EL (cell line): ENCODE measurements at regions not wholly inside any gene's neighbourhood (a gene's known extent, or its start where the extent isn't known, plus 50 kb on each side); places are given as distances from the start of the nearest gene placed in this dataset.
"Not testable (repeated sequence)": the region's sequence is repeated elsewhere in the genome, so short reads cannot be mapped to it uniquely, and the experiment has no call there.

Source experiments
- DNase-seq: peaks from one replicate; pipeline ENCODE4 v3.0.0-alpha.2; 2016

DNA sequence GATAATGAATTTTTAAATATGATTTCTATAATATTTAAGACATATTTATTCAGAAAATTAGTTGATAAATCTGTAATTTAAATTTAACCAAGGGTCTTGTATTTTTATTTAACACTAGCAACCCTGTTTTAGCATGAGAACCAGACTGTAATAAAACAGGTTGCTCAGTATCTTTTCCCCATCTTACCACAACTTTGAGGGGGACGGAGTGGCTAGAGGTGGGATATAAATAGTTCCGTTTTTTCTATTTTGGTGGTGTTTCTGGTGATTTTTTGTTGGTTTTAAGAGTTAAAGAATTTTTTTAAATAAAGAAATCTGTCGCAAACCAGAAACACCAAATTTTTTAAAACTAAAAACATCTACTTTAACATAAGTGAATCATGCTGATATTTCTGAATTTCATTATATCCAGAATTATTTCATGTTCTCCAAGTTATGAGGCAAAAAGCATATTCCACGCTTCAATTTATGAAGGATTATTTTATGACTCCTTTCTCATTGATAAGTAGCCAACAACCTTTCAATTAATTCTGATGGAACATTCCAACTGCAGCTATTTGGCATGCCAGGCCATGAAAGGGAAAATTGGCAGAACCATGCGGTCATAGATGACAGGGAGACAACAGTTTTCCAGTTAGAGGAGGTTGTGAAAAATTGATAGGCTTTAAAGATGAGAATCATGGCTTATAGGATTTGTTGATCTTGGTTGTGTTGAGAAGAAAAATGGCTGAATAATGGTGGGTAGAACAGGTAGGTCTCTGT, 151.9 kb upstream of the CARMIL1 start:
- DNase-seq: no peak

DNA sequence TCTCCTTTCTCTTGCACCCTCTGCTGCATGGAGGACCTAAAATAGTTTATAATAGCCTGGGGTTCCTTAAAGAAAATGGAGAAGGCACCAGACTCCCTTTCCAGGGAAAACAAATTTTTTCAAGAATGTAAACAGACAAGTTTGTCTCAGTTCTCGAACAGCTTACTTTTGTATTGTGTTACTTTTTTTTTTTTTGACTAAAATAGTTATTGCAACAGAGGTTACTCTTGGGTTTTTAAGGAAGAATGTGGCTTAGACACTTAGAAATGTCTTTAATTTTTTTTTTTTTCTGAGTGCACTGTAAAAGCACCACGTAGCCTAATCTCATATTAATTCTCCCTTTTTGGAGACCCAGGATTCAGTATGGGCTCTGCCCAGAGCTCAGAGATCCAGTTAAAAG, 148.7 kb upstream of the CARMIL1 start:
- no peak for DNase-seq

DNA sequence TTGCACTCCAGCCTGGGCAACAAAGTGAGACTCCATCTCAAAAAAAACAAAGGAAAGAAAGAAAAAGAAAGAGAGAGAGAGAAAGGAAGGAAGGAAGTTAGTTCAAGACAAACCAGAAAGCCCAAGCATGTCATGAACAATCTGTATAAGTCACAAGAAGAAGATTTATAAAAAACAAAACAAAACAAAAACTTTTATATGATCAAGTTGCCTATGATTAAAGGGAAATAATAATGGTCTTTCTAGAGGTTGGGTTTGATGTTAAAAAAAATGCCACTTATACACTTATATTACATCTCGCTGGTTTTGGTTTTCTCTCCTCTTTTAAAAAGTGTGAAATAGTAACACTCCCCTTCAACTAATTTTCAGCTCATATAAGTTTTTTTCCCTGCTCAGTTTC, 146.2 kb upstream of the CARMIL1 start:
- DNase-seq: no peak

DNA sequence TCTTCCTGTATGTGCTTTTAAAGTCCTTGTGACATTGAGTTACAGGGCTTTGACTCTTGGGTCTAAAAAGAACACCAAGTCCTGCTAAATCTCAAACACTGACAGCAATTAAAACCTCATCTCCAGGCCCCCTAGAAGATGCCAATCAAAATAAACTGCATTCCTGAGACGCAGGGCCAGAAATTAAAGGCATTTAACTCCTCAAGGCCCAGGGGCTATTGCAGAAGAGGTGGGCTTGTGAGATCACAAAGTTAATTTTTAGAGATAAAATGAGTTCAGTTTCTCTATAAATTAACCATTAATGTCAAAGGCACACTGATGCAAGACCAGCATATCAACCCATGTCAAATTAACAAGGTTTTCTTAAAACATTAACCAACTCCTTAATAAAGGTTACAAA, 145.6 kb upstream of the CARMIL1 start:
- no peak for DNase-seq

DNA sequence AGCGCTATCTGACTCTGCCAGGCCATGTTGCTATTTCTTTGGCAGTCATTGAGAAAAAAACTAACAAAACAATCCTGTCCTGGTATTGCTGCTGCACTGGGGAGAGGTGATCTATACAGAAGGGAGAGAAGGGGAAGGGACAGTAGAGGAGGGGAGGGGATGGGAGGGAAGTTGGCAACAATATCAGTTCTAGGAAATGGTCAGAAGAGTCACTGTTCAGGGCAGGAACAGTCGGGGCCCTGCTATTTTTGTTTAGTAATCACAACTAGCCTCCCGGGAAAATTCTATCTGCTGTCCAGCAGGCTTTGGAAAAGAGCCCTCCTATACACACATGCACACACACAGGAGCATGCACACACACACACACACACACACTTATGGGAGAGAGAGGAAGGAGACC, 142.3 kb upstream of the CARMIL1 start:
- DNase-seq: no peak

DNA sequence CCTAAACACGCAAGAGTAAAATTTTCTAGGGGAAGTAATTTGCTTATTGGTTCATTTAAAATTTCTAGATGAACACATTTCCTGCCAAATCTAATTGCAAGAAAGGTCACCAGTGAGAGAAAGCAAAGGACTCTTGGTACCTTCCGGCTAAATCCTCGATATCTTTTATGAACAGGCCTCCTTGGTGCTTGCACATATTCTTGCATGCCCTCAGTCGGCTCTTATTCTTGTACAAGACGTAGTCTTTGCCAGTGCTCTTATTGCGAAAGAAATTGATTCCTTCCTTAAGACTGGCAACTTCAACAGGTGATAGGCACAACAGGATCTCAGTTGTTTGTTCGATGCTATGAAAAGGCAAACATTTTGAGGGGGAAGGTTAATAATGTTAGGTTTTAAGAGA, 141.7 kb upstream of the CARMIL1 start:
- DNase-seq: no peak

DNA sequence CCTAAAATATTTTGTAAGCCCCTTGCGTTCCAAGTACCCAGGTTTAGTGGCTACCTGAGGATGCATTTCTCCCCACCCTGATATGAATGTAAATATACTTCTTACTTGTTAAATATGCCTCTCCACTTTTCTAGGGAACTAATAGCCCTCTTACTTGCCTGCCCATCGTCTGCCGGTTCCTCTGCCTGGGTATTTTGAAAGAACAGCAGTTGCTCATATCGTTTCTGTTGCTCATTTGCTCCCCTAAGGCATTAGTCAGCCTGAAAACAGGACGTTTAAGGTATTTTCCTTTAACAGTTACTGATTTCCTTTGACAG, 141.3 kb upstream of the CARMIL1 start:
- no peak for DNase-seq

DNA sequence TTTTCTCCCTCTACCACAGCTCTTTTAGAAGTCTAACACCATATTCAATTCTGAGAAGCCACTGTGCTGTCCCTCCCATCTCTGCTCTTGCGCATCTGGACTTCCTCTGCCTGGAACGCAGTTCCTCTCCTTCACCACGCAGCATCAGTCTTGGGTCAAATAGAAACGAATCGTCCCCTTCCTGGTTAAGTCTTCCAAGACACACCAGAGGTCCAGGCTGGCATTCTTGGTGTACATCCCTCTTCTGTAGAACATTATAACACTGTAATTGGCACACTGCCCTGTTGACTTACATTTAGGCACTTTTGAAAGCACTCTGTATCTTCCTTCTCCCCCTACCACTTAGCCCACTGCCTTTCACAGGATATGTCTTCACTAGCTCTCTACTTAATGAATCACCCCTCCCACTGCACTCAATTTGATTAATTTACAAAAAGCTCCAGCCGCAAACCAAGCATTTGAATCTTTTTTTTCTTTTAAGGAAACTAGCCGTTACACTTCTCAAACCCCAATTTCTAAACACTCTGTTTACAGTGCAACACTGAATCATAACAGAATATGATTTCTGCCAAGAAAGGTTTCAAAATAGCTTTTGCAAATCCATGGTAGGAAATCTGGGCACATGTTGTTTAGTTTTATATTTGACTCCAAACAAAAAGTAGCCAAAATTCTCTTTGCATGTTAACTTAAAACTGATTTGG, 140.8 kb upstream of the CARMIL1 start:
- peak; percentile 86 for DNase-seq

DNA sequence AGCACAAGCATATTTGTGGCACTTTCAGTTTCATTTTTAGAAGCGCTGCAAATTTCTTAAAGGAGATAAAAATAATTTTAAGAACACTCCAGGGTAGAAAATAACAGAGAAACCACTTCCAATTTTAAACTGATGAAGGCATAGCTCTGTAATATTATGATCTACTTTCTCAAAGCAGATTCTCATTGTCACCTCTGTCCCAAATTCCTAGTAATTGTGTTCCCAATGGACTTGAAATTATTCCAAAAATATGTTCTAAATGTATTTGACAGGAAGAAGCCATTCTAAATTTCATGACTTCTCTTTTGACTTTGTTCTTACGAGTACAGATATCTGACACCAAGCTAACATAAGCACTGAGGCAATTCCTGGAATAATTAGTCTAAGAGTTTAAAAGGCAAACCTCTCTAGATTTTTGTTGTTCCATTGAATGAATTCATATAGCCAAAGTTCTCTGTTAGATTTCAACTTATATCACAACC, 140.2 kb upstream of the CARMIL1 start:
- DNase-seq: peak; percentile 5

DNA sequence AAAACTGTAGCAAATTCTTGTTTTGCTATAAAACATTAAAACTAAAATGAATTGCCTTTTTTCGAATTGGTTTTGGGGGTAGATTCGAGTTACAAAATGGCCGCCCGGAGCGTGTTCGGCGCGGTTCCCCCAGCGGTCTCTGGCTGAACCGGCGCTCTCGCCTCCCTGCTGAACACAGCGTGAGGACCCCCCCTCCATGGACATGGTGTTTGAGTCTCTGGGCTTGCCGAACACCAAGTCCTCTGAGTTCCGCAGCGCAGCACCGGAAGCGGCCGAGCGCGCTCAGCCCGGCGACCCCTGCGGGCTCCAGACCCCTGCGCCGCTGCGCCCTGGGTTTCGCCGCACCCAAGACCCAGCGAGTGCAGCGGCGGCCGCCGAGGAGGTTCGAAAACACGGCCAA, 139.6 kb upstream of the CARMIL1 start:
- DNase-seq: not testable (repeated sequence)

DNA sequence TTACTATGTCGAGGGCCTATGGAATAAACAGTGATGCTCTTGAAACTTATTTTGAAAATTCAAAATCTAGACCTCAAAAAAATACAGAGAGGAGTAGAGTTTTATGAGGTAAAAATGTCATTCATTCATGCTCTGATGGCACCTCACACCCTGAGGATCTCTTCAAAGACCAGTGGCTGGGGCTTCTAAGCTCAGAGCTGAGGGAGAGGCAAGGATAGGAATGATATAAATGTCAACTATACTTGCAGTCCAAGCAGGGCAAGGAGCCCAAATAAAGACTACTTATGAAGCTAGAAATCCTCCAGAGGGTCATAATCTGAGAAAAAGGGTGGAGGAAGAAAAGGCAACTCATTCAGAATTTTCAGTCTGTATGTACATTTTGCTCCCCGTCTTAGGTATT, 136.7 kb upstream of the CARMIL1 start:
- DNase-seq: no peak

DNA sequence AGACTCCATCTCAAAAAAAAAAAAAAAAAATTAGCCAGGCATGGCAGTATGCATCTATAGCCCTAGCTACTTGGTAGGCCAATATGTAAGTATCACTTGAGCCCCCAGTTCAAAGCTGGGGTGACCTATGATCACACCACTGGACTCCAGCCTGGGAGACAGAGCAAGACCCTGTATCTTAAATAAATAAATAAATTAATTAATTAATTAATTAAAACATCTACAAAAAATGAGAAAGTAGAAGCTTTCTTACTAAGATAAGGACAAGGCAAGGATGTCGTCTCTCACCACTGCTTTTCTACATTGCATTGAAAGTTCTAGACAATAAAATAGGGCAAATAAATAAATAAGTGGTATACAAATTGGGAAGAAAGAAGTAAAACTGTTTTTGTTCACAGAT, 134.3 kb upstream of the CARMIL1 start:
- no peak for DNase-seq

DNA sequence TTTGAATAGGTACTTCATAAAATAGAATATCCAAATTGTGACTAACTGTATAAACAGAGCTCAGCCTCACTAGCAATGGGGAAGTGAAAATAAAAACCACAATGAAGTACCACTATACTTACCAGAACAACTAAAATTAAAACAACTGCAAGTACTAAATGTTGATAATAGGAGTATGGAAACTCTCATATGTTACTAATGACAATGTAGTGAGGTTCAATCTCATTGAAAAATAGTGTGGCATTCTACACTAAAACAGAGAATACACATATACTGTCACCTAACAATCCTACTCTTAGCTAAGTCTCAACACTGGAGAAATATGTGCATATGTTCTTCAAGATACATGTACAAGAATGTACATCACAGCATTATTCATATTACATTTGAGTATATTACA, 132.0 kb upstream of the CARMIL1 start:
- no peak for DNase-seq

DNA sequence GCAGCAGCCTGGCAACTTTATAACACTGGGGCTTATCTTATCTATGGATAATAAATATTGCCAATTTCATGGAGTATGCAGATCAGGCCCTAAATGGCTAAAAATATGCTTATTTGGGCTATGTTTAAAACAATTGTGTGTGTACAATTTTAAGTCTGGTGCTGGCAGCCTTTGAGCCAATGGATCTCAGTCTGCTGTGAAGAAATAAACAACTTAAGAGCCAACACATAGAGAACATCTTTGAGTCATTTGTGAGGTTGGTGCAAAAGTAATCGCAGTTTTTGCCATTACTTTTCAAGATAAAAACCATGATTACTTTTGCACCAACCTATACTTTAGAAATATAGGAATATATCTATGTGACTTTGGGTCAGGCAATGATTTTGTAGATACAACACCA, 129.1 kb upstream of the CARMIL1 start:
- no peak for DNase-seq

DNA sequence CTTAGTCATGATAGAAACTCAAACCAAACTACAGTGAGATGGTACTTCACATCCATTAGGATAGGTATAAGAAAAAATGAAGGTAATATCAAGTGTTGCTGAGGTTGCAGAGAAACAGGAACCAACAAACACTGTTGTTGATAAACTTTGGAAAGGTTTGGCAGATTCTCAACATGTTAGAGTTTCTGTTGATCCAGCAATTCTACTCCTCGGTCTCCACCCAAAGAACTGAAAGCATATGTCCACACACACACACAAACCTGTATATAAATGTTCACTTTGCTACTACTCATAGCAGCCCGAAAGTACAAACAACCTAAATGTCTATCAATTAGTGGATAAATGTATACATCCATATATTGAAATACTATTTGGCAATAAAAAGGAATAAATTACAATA, 128.3 kb upstream of the CARMIL1 start:
- DNase-seq: no peak

DNA sequence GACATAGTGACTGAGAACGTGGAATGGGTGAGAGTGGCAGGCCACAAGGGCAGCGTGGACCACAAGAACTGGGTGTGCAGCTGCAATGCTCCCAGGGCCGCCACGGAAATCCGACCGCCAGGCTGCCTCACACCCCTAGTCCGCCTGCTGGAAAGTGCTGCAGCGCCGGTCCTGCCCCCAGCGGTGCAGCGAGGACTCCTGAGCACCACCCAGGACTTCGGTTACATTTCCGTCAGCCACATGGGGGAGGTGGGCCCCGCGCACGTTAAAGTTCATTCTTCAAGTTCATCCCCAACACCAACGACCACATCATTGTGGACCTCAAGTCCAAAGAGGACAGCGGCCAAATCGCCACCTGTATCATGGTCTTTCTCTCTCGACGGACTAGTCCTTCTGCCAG, 126.1 kb upstream of the CARMIL1 start:
- DNase-seq: no peak

DNA sequence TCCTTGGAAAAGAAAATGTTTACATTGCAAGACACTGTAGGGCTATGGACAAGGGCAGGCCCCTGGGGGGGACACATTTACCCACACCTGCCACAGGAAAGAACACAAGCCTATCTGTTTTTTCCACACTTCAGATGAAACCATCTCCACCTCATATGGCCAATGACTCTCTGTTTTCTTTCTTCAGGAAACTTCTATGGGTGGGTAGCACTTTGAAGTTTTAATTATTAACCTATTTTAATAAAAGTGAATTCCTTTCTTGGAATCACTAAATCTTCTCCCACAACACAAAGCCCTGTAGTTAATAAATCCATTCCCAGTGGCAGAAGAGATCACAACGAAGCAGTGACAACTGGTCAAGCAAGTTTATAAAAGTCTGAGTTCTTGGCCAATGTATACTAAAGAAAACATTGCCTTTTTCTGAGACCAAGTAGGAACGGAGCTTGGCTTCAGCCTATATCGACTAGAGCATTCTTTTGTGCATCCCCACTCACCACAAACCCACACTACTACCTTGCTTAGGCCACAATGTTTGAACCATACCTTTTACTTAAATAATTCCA, 125.1 kb upstream of the CARMIL1 start:
- DNase-seq: no peak

DNA sequence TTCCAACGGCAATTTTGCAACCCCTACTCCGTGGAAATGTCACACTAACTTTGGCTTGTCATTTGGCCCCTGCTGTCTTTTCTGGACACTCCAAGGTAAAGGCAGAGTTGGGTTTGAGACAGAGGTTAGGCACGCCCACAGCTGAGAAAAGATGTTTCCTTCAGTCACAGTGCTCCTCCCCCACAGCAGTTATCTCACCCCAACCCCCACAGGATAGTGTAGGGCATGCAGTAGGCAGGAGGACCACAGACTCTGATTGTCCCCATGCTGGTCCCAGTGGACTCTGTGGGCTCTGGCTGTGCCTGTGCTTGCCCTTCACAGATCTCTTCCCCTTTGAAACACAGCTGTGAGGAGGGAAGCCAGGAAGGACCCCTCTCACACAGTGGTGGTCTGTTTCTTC, 124.0 kb upstream of the CARMIL1 start:
- DNase-seq: no peak

DNA sequence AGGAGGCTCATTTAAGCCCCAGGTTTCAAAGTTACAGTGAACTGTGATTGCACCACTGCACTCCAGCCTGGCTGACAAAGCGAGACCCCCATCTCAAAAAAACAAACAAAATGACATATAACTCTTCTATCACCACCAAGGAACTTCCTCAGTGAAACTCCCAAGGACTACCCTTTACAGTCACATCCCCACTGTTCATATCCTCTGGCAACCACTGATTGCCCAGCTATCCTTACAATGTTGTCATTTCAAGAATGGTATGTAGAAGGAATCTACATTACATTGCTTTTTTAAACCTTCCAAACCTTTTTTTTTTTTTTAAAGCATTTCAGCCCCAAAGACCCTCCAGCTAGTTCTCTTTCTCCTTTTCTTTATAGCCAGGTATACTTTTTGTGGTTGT, 123.1 kb upstream of the CARMIL1 start:
- peak; percentile 48 for DNase-seq

DNA sequence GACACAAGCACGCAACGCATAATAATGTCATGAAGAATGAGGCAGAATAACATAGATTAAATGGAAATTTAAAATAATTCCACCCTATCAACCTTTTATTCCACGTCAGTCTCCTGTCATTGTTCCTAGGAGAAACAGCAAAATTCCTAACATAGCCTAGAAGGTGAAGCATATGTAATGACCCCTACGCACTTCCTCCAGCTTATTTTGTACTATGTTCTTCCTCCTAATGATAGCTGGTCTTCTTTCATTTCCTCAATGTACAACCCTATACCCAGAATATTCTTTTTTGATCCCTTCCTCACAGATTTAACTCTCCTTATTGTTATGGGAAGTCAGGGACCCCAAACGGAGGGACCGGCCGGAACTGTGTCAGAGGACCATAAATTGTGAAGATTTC, 122.0 kb upstream of the CARMIL1 start:
- no peak for DNase-seq

DNA sequence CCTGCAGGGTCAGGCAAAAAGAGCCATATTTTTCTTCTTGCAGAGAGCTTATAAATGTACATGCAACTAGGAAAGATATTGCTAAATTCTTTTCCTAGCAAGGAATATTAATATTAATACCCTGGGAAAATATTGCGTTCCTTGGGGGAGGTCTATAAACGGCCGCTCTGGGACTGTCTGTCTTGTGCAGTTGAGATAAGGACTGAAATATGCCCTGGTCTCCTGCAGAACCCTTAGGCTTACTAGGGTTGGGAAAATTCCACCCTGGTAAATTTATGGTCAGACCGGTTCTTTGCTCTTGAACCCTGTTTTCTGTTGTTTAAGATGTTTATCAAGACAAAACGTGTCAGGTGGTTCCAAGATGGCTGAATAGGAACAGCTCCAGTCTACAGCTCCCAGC, 121.3 kb upstream of the CARMIL1 start:
- no peak for DNase-seq

DNA sequence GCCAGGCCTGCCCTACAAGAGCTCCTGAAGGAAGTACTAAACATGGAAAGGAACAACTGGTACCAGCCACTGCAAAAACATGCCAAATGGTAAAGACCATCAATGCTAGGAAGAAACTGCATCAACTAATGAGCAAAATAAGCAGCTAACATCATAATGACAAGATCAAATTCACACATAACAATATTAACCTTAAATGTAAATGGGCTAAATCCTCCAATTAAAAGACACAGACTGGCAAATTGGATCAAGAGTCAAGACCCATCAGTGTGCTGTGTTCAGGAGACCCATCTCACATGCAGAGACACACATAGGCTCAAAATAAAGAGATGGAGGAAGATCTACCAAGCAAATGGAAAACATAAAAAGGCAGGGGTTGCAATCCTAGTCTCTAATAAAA, 119.0 kb upstream of the CARMIL1 start:
- DNase-seq: not testable (repeated sequence)

DNA sequence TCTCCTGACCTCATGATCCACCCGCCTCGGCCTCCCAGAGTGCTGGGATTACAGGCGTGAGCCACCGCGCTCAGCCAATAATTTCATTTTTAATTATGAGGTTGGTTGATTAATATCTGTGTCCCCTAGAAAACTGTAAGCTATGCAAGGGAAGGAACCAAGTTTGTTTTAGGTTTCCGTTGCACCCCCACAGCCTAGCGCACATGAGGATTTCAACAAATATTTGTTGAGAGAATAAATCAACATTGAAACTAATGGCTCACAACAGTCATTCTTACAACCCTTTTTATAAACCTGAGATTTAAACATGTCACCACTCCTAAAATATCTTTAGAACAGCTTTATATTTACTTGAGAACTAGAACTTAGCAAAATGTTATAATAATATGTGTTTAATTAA, 114.0 kb upstream of the CARMIL1 start:
- no peak for DNase-seq

DNA sequence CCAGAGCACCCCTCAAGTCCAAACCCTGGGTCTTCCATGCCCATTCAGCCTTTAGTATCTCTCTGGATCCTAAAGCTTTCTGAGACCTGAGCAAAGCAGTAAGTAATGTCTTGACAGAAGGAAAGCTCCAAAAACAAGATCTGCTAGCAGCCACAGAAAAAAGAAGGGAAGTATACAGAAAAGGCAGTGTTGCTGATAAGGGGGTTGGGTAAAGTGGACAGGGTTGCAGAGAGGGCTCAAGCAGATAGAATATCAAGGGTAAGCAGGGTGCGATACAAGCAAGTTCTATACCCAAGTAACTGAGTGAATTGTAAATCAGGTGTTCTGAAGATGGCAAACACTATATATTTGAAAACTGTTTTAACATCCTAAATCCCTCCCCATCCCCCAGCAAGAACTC, 113.4 kb upstream of the CARMIL1 start:
- no peak for DNase-seq
